ENCODE measurements at regions not wholly inside any gene's neighbourhood (a gene's known extent, or its start where the extent isn't known, plus 50 kb on each side); places are given as distances from the start of the nearest gene placed in this dataset.

DNA sequence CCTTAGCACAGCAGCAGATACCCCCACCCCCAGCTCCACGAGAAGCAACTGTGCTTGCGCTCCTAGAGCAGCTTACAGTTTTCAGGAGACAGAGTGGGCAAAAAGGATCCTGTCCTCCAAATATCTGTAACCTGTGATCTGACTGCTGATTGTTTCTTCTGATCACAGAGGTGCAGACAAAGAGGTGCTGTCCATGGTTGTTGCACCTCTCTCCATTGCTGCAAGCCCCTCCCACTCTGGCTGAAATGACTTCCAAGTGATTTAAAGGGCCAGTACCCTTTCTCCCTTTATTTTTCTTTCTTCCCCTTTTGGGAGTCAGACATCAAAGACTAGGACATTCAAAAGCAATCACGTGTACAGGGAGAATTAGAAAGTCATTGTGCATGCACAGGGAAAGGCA lies 205.3 kb upstream of the GEMIN8 start:
- DNase-seq (ENCODE audit: low read depth in 1 of 2, low spot score in 1 of 2): peak in 1 of 2 experiments; percentile 13
- in situ Hi-C loops (cut with HindIII; ENCODE audit: low pct_unique_long_range_greater_than_20kb, low sequenced_read_pairs): no loop called here
- no peak for TF ChIP-seq JUND (IDR thresholded peaks at IDR 0.05; ENCODE audit: low read depth)

- in situ Hi-C loops (cut with HindIII; ENCODE audit: low pct_unique_long_range_greater_than_20kb, low sequenced_read_pairs): no loop called here
- no peak for DNase-seq (ENCODE audit: low read depth in 1 of 2, low spot score in 1 of 2)
- no peak for TF ChIP-seq JUND (IDR thresholded peaks at IDR 0.05; ENCODE audit: low read depth)
Observed at GRCh38 chrX:14232688-14233087, 203.0 kb upstream of the GEMIN8 start.

DNA sequence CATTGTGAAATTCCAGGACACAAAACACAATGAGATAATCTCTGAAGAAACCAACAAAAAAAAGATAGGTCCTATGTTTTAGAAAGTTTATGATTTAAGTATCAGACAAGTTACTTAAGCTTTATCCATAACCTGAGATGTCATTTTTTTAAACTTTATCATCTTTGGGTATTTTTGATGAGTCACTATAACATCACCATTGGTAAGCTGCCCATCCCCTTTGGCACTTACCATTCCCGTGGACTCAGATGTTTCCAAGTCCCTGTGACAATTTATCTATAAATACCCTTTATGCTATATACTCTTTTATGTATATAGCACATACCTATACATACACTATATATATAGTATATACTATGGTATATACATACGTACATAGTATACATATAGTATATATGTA lies 198.9 kb upstream of the GEMIN8 start:
- in situ Hi-C loops (cut with HindIII; ENCODE audit: low pct_unique_long_range_greater_than_20kb, low sequenced_read_pairs): no loop called here
- no peak for DNase-seq (ENCODE audit: low read depth in 1 of 2, low spot score in 1 of 2)

DNA sequence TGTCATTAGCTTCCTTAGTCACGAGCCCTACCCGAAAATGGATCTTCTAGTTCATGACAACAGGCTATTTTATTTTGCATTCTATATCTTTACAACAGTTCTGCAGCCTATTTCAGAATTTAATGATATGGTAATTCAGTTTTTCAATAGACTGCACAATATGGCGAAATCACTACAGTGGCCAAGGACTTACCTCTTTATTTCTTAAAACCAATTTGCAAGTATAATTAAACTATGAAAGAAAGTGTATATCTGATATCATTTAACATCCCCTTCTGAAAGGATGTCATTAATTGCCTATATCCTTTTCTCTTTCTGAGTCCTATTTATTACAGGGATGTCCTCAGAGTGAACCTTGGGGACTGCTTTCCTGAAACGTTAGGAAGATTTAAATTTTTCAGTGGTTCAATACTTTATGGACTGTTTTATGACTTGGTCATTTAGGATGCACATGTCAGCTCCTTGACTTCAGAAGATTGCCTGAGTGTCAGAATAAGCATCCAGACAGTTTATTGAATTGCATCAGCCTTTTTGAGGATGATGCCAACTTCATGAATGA lies 190.8 kb upstream of the GEMIN8 start:
- DNase-seq (ENCODE audit: low read depth in 1 of 2, low spot score in 1 of 2): no peak
- no peak for TF ChIP-seq JUND (IDR thresholded peaks at IDR 0.05; ENCODE audit: low read depth)
- in situ Hi-C loops (cut with HindIII; ENCODE audit: low pct_unique_long_range_greater_than_20kb, low sequenced_read_pairs): no loop called here

More for the DNA sequence above, 198.9 kb upstream of the GEMIN8 start:
- TF ChIP-seq JUND (IDR thresholded peaks at IDR 0.05; ENCODE audit: low read depth): no peak

- DNase-seq (ENCODE audit: low read depth in 1 of 2, low spot score in 1 of 2): no peak
- TF ChIP-seq JUND (IDR thresholded peaks at IDR 0.05; ENCODE audit: low read depth): no peak
- in situ Hi-C loops (cut with HindIII; ENCODE audit: low pct_unique_long_range_greater_than_20kb, low sequenced_read_pairs): no loop called here
Observed at GRCh38 chrX:14209034-14209433, 179.3 kb upstream of the GEMIN8 start.

- TF ChIP-seq JUND (IDR thresholded peaks at IDR 0.05; ENCODE audit: low read depth): no peak
- DNase-seq (ENCODE audit: low read depth in 1 of 2, low spot score in 1 of 2): no peak
- in situ Hi-C loops (cut with HindIII; ENCODE audit: low pct_unique_long_range_greater_than_20kb, low sequenced_read_pairs): no loop called here
Observed at GRCh38 chrX:14194711-14195110, 165.0 kb upstream of the GEMIN8 start.

GRCh38 chrX:14193547-14193946 lies 163.9 kb upstream of the GEMIN8 start:
- in situ Hi-C loops (cut with HindIII; ENCODE audit: low pct_unique_long_range_greater_than_20kb, low sequenced_read_pairs): no loop called here
- DNase-seq (ENCODE audit: low read depth in 1 of 2, low spot score in 1 of 2): no peak
- TF ChIP-seq JUND (IDR thresholded peaks at IDR 0.05; ENCODE audit: low read depth): no peak

GRCh38 chrX:14173873-14174272 lies 144.2 kb upstream of the GEMIN8 start:
- in situ Hi-C loops (cut with HindIII; ENCODE audit: low pct_unique_long_range_greater_than_20kb, low sequenced_read_pairs): no loop called here
- no peak for DNase-seq (ENCODE audit: low read depth in 1 of 2, low spot score in 1 of 2)
- no peak for TF ChIP-seq JUND (IDR thresholded peaks at IDR 0.05; ENCODE audit: low read depth)

GRCh38 chrX:14164828-14165227 lies 135.1 kb upstream of the GEMIN8 start:
- no peak for TF ChIP-seq JUND (IDR thresholded peaks at IDR 0.05; ENCODE audit: low read depth)
- in situ Hi-C loops (cut with HindIII; ENCODE audit: low pct_unique_long_range_greater_than_20kb, low sequenced_read_pairs): no loop called here
- DNase-seq (ENCODE audit: low read depth in 1 of 2, low spot score in 1 of 2): no peak

GRCh38 chrX:14125462-14125861 lies 95.8 kb upstream of the GEMIN8 start:
- in situ Hi-C loops (cut with HindIII; ENCODE audit: low pct_unique_long_range_greater_than_20kb, low sequenced_read_pairs): no loop called here
- DNase-seq (ENCODE audit: low read depth in 1 of 2, low spot score in 1 of 2): no peak
- no peak for TF ChIP-seq JUND (IDR thresholded peaks at IDR 0.05; ENCODE audit: low read depth)

DNA sequence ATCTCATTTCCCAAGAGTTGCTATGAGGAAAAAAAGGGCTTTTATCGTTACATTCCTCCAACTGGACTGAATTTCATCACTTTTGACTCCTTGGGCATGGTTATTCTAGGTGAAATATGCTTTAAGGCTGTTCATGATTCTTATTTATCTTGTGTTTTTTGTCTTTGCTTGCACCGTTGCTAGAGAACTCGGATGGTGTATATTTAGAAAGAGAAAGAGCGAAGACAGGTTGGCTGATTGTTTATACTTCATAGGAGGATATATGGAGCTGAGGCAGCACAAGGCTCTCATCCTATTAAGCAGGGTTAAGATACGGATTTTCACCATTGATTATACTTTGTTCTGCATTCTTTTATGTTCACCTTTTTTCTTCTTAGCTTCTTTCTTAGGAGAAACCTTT lies 94.9 kb upstream of the GEMIN8 start:
- no peak for DNase-seq (ENCODE audit: low read depth in 1 of 2, low spot score in 1 of 2)
- TF ChIP-seq JUND (IDR thresholded peaks at IDR 0.05; ENCODE audit: low read depth): no peak
- in situ Hi-C loops (cut with HindIII; ENCODE audit: low pct_unique_long_range_greater_than_20kb, low sequenced_read_pairs): no loop called here

DNA sequence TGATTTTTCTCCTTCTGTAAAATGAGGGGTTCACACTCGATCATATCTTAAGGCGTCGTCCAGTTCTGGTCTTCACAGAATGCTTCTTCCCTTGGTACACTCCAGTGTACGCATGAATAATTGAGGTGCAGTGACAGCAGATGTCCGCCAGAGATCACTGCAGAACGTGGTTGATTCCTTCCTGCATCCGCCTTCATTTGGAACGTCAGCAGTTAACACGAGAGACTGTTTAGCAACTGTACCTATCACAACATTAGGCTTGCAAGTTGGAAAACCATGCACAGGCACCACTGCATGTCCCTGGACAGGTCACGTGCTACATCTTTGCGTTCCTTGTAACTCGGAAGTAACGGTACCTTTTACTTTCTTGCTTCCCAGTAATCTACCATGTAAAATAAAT lies 66.0 kb upstream of the GEMIN8 start:
- peak; percentile 11 to 77 for DNase-seq (ENCODE audit: low read depth in 1 of 2, low spot score in 1 of 2)
- TF ChIP-seq JUND (IDR thresholded peaks at IDR 0.05; ENCODE audit: low read depth): no peak
- in situ Hi-C loops (cut with HindIII; ENCODE audit: low pct_unique_long_range_greater_than_20kb, low sequenced_read_pairs): no loop called here

DNA sequence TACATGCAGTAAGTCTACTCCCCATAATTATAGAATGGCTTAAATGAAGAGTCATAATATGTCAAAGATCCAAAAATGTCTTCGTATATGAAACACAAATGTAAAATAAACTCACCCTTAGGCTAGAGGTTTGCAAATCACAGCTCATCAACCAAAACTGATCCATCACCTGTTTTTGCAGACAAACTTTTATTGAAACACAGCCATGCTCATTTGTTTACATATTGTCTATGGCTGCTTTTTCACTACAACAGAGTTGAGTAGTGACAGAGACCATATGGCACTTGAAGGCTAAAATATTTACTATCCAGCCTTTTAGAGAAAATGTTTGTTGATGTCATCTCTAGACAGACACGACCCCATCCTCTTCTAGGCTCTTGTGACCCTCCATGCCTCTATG lies 64.5 kb upstream of the GEMIN8 start:
- in situ Hi-C loops (cut with HindIII; ENCODE audit: low pct_unique_long_range_greater_than_20kb, low sequenced_read_pairs): no loop called here
- no peak for DNase-seq (ENCODE audit: low read depth in 1 of 2, low spot score in 1 of 2)
- TF ChIP-seq JUND (IDR thresholded peaks at IDR 0.05; ENCODE audit: low read depth): no peak

DNA sequence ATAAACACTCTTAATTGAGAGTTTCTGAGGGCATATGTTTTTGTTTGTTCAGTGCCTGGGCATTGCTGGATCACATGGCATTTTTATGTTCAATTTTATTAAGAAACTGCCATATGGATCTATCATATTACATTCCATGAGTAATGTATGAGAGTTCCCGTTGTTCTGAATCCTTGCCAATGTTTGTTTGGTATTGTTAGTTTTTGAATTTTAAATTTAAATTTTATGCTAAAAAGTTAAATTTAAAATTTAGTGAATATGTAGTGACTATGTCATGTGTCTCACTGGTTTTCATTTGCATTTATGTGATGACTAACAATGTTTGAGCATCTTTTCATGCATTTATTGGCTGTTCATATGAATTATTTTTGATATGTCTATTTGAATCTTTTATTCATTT lies 54.8 kb upstream of the GEMIN8 start:
- no peak for DNase-seq (ENCODE audit: low read depth in 1 of 2, low spot score in 1 of 2)

More for the DNA sequence above, 54.8 kb upstream of the GEMIN8 start:
- TF ChIP-seq JUND (IDR thresholded peaks at IDR 0.05; ENCODE audit: low read depth): no peak
- in situ Hi-C loops (cut with HindIII; ENCODE audit: low pct_unique_long_range_greater_than_20kb, low sequenced_read_pairs): no loop called here
